Mesothelial cell of epicardium (in vitro differentiated cells): ENCODE measurements at regions not wholly inside any gene's neighbourhood (a gene's known extent, or its start where the extent isn't known, plus 50 kb on each side); places are given as distances from the start of the nearest gene placed in this dataset.
A peak's percentile ranks its signal among the peaks of the same experiment; 100 is the strongest.
"Not testable (repeated sequence)": the region's sequence is repeated elsewhere in the genome, so short reads cannot be mapped to it uniquely, and the experiment has no call there.

Experiments
- DNase-seq, 2 experiments: peaks; one replicate each; pipeline ENCODE4 v3.0.0; 2021; ENCODE audit warnings: low spot score in 2 of 2; ENCODE audit not compliant: unreplicated experiment in 2 of 2
- H3K27ac Mint-ChIP-seq: 2 replicates; pipeline ENCODE4 v1.8.0; 2021; ENCODE audit warnings: mixed read lengths
- H3K27me3 Mint-ChIP-seq: 2 replicates; pipeline ENCODE4 v1.8.0; 2021; ENCODE audit warnings: low read depth, mixed read lengths
- H3K36me3 Mint-ChIP-seq: 2 replicates; pipeline ENCODE4 v1.8.0; 2021; ENCODE audit warnings: mixed read lengths
- H3K4me1 Mint-ChIP-seq: 2 replicates; pipeline ENCODE4 v1.8.0; 2021; ENCODE audit warnings: mixed read lengths
- H3K4me3 Mint-ChIP-seq: 2 replicates; pipeline ENCODE4 v1.8.0; 2021; ENCODE audit warnings: mild to moderate bottlenecking, moderate library complexity, mixed read lengths
- H3K9me3 Mint-ChIP-seq: 2 replicates; pipeline ENCODE4 v1.8.0; 2021; ENCODE audit warnings: mixed read lengths

GRCh38 chr7:35915247-35915955 lies 114.5 kb downstream of the SEPTIN7 start:
- not testable (repeated sequence) for H3K9me3 Mint-ChIP-seq, H3K27ac Mint-ChIP-seq, H3K4me1 Mint-ChIP-seq, H3K4me3 Mint-ChIP-seq, DNase-seq, H3K27me3 Mint-ChIP-seq
- H3K36me3 Mint-ChIP-seq: peaks cover 14% of the 10 kb centered on the region

GRCh38 chr7:35918217-35918616 lies 117.4 kb downstream of the SEPTIN7 start:
- H3K36me3 Mint-ChIP-seq, DNase-seq, H3K9me3 Mint-ChIP-seq, H3K4me3 Mint-ChIP-seq, H3K27ac Mint-ChIP-seq, H3K4me1 Mint-ChIP-seq, H3K27me3 Mint-ChIP-seq: not testable (repeated sequence)

- not testable (repeated sequence) for H3K4me1 Mint-ChIP-seq
Measured at GRCh38 chr7:35919607-35920006, 118.8 kb downstream of the SEPTIN7 start.

GRCh38 chr7:35921338-35921737 lies 120.5 kb downstream of the SEPTIN7 start:
- not testable (repeated sequence) for H3K36me3 Mint-ChIP-seq, H3K9me3 Mint-ChIP-seq, H3K4me1 Mint-ChIP-seq

More at GRCh38 chr7:35919607-35920006, 118.8 kb downstream of the SEPTIN7 start:
- DNase-seq, H3K36me3 Mint-ChIP-seq, H3K4me3 Mint-ChIP-seq, H3K9me3 Mint-ChIP-seq, H3K27me3 Mint-ChIP-seq: not testable (repeated sequence)
- peak overlapping the region; percentile 57 for H3K27ac Mint-ChIP-seq

GRCh38 chr7:35924668-35925067 lies 123.8 kb downstream of the SEPTIN7 start:
- not testable (repeated sequence) for H3K27me3 Mint-ChIP-seq, H3K4me1 Mint-ChIP-seq

More at GRCh38 chr7:35921338-35921737, 120.5 kb downstream of the SEPTIN7 start:
- not testable (repeated sequence) for H3K4me3 Mint-ChIP-seq, DNase-seq, H3K27ac Mint-ChIP-seq, H3K27me3 Mint-ChIP-seq

GRCh38 chr7:35926966-35927365 lies 126.1 kb downstream of the SEPTIN7 start:
- H3K36me3 Mint-ChIP-seq, H3K9me3 Mint-ChIP-seq, H3K27ac Mint-ChIP-seq, H3K4me1 Mint-ChIP-seq, H3K27me3 Mint-ChIP-seq, H3K4me3 Mint-ChIP-seq, DNase-seq: not testable (repeated sequence)

More at GRCh38 chr7:35924668-35925067, 123.8 kb downstream of the SEPTIN7 start:
- not testable (repeated sequence) for DNase-seq, H3K4me3 Mint-ChIP-seq, H3K27ac Mint-ChIP-seq, H3K9me3 Mint-ChIP-seq, H3K36me3 Mint-ChIP-seq

- not testable (repeated sequence) for H3K9me3 Mint-ChIP-seq, DNase-seq, H3K27ac Mint-ChIP-seq, H3K36me3 Mint-ChIP-seq, H3K27me3 Mint-ChIP-seq, H3K4me1 Mint-ChIP-seq, H3K4me3 Mint-ChIP-seq
Measured at GRCh38 chr7:35931134-35931533, 130.3 kb downstream of the SEPTIN7 start.

- not testable (repeated sequence) for H3K27me3 Mint-ChIP-seq, H3K4me1 Mint-ChIP-seq, H3K4me3 Mint-ChIP-seq, H3K36me3 Mint-ChIP-seq, DNase-seq, H3K27ac Mint-ChIP-seq, H3K9me3 Mint-ChIP-seq
Measured at GRCh38 chr7:35931551-35931950, 130.7 kb downstream of the SEPTIN7 start.

- H3K27me3 Mint-ChIP-seq, H3K36me3 Mint-ChIP-seq, H3K4me1 Mint-ChIP-seq, H3K27ac Mint-ChIP-seq, H3K9me3 Mint-ChIP-seq, DNase-seq, H3K4me3 Mint-ChIP-seq: not testable (repeated sequence)
Measured at GRCh38 chr7:35940695-35941094, 139.8 kb downstream of the SEPTIN7 start.

- H3K4me1 Mint-ChIP-seq, H3K4me3 Mint-ChIP-seq, H3K36me3 Mint-ChIP-seq, H3K9me3 Mint-ChIP-seq, DNase-seq, H3K27me3 Mint-ChIP-seq, H3K27ac Mint-ChIP-seq: not testable (repeated sequence)
Measured at GRCh38 chr7:35945621-35946020, 144.8 kb downstream of the SEPTIN7 start.

- H3K4me3 Mint-ChIP-seq, H3K4me1 Mint-ChIP-seq, H3K27me3 Mint-ChIP-seq, DNase-seq, H3K9me3 Mint-ChIP-seq, H3K36me3 Mint-ChIP-seq, H3K27ac Mint-ChIP-seq: not testable (repeated sequence)
Measured at GRCh38 chr7:35955735-35956134, 154.9 kb downstream of the SEPTIN7 start.

GRCh38 chr7:35956988-35957387 lies 156.1 kb downstream of the SEPTIN7 start:
- H3K27me3 Mint-ChIP-seq, H3K27ac Mint-ChIP-seq, H3K4me3 Mint-ChIP-seq, DNase-seq, H3K9me3 Mint-ChIP-seq, H3K4me1 Mint-ChIP-seq, H3K36me3 Mint-ChIP-seq: not testable (repeated sequence)

- DNase-seq, H3K4me3 Mint-ChIP-seq: not testable (repeated sequence)
Measured at GRCh38 chr7:35961260-35961659, 160.4 kb downstream of the SEPTIN7 start.

GRCh38 chr7:35962607-35963006 lies 161.8 kb downstream of the SEPTIN7 start:
- not testable (repeated sequence) for H3K27ac Mint-ChIP-seq, H3K9me3 Mint-ChIP-seq, H3K4me3 Mint-ChIP-seq, DNase-seq, H3K27me3 Mint-ChIP-seq, H3K36me3 Mint-ChIP-seq, H3K4me1 Mint-ChIP-seq

More at GRCh38 chr7:35961260-35961659, 160.4 kb downstream of the SEPTIN7 start:
- H3K27ac Mint-ChIP-seq, H3K36me3 Mint-ChIP-seq, H3K9me3 Mint-ChIP-seq, H3K27me3 Mint-ChIP-seq, H3K4me1 Mint-ChIP-seq: not testable (repeated sequence)
